ENCODE measurements at regions not wholly inside any gene's neighbourhood (a gene's known extent, or its start where the extent isn't known, plus 50 kb on each side); places are given as distances from the start of the nearest gene placed in this dataset.
A peak's percentile ranks its signal among the peaks of the same experiment; 100 is the strongest.
"Not testable (repeated sequence)": the region's sequence is repeated elsewhere in the genome, so short reads cannot be mapped to it uniquely, and the experiment has no call there.

- no peak overlapping the region for H2AFZ ChIP-seq
- no peak overlapping the region for H3K4me3 ChIP-seq (ENCODE audit: low read depth, low read length)
- H3K4me1 ChIP-seq: no peaks in the 10 kb centered on the region
- TF ChIP-seq, protein P1, sequence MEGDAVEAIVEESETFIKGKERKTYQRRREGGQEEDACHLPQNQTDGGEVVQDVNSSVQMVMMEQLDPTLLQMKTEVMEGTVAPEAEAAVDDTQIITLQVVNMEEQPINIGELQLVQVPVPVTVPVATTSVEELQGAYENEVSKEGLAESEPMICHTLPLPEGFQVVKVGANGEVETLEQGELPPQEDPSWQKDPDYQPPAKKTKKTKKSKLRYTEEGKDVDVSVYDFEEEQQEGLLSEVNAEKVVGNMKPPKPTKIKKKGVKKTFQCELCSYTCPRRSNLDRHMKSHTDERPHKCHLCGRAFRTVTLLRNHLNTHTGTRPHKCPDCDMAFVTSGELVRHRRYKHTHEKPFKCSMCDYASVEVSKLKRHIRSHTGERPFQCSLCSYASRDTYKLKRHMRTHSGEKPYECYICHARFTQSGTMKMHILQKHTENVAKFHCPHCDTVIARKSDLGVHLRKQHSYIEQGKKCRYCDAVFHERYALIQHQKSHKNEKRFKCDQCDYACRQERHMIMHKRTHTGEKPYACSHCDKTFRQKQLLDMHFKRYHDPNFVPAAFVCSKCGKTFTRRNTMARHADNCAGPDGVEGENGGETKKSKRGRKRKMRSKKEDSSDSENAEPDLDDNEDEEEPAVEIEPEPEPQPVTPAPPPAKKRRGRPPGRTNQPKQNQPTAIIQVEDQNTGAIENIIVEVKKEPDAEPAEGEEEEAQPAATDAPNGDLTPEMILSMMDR (IDR thresholded peaks at IDR 0.05): no peak
- no peaks in the 10 kb centered on the region for H3K27me3 ChIP-seq (ENCODE audit: control insufficient read depth, insufficient read depth, low read length)
- H3K27ac ChIP-seq: no peak overlapping the region
- no peak overlapping the region for H3K9ac ChIP-seq
- H3K9me3 ChIP-seq (ENCODE audit: control insufficient read depth, low read length): no peaks in the 10 kb centered on the region
- no peaks in the 10 kb centered on the region for H3K79me2 ChIP-seq
- no peak overlapping the region for H3K4me2 ChIP-seq (ENCODE audit: low read length)
- H3K36me3 ChIP-seq (ENCODE audit: control insufficient read depth, insufficient read depth, low read length): no peaks in the 10 kb centered on the region
These were observed 187.2 kb upstream of the CDK1 start for GRCh38 chr10:60591119-60591518.

DNA sequence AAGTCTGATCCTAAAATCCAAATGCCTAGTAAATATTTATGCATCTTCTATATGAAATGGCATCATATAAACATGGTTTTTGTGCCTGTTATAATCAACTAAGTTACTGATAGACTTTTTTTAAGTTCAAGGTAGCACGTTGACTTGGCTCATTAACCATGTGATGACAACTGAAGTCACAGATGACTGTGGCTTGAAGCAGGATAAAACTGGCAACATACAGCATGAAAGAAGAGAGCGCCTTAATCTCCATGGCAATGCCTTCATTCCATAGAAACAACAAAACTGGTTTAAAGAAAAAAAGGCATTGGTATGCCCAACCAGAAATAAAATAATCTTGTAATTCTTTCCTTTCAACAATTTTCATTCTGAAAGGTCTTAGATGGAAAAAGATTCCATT, 188.9 kb upstream of the CDK1 start:
- Histone ChIP-seq H3K36me3 (ENCODE audit: control insufficient read depth, insufficient read depth, low read length) (no peaks in the 10 kb centered on the region), H3K27ac (no peak overlapping the region), H3K79me2 (no peaks in the 10 kb centered on the region), H3K4me3 (ENCODE audit: low read depth, low read length) (no peak overlapping the region), H3K27me3 (ENCODE audit: control insufficient read depth, insufficient read depth, low read length) (no peaks in the 10 kb centered on the region), H3K9me3 (ENCODE audit: control insufficient read depth, low read length) (no peaks in the 10 kb centered on the region), H3K4me2 (ENCODE audit: low read length) (no peak overlapping the region), H2AFZ (no peak overlapping the region), H3K4me1 (no peaks in the 10 kb centered on the region), H3K9ac (no peak overlapping the region)
- TF ChIP-seq, protein P1 (IDR thresholded peaks at IDR 0.05): no peak

DNA sequence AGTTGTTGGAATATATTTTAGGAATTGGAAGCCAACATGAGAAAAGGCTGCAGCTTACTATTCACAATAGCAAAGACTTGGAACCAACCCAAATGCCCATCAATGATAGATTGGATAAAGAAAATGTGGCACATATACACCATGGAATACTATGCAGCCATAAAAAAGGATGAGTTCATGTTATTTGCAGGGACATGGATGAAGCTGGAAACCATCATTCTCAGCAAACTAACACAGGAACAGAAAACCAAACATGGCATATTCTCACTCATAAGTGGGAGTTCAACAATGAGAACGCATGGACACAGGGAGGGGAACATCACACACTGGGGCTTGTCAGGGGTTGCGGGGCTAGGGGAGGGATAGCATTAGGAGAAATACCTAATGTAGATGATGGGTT, 192.1 kb upstream of the ANK3 start:
- H3K4me2 ChIP-seq (ENCODE audit: low read length); H3K4me1 ChIP-seq; H2AFZ ChIP-seq; H3K27ac ChIP-seq; H3K36me3 ChIP-seq (ENCODE audit: control insufficient read depth, insufficient read depth, low read length); H3K79me2 ChIP-seq; H3K4me3 ChIP-seq (ENCODE audit: low read depth, low read length); H3K9ac ChIP-seq; H3K9me3 ChIP-seq (ENCODE audit: control insufficient read depth, low read length); H3K27me3 ChIP-seq (ENCODE audit: control insufficient read depth, insufficient read depth, low read length): not testable (repeated sequence)

DNA sequence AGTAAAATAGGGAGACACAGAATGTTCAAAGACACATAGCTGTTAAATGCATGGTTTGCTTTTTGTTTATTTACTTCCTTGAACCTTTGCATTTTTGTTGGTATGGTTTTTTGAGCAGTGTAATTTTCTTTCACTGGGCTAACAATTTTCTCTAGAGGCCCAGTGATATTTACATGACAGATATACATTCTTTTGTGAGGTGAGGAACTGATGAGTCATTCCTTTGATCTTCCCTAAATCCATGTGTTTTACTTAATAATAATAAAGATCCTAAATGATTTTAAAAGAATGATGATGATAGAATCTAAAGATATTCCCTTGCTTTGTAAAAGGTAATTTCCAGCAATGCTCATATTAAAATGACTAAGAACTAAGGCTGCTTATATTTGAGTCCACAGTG, 188.5 kb upstream of the ANK3 start:
- TF ChIP-seq, protein P1 (IDR thresholded peaks at IDR 0.05): no peak
- peaks cover 10% of the 10 kb centered on the region for H3K4me1 ChIP-seq
- H2AFZ ChIP-seq: no peak overlapping the region
- H3K4me3 ChIP-seq (ENCODE audit: low read depth, low read length): no peak overlapping the region
- no peaks in the 10 kb centered on the region for H3K79me2 ChIP-seq
- no peaks in the 10 kb centered on the region for H3K9me3 ChIP-seq (ENCODE audit: control insufficient read depth, low read length)
- H3K27me3 ChIP-seq (ENCODE audit: control insufficient read depth, insufficient read depth, low read length): no peaks in the 10 kb centered on the region
- H3K4me2 ChIP-seq (ENCODE audit: low read length): no peak overlapping the region
- H3K27ac ChIP-seq: no peak overlapping the region
- no peak overlapping the region for H3K9ac ChIP-seq
- no peaks in the 10 kb centered on the region for H3K36me3 ChIP-seq (ENCODE audit: control insufficient read depth, insufficient read depth, low read length)

DNA sequence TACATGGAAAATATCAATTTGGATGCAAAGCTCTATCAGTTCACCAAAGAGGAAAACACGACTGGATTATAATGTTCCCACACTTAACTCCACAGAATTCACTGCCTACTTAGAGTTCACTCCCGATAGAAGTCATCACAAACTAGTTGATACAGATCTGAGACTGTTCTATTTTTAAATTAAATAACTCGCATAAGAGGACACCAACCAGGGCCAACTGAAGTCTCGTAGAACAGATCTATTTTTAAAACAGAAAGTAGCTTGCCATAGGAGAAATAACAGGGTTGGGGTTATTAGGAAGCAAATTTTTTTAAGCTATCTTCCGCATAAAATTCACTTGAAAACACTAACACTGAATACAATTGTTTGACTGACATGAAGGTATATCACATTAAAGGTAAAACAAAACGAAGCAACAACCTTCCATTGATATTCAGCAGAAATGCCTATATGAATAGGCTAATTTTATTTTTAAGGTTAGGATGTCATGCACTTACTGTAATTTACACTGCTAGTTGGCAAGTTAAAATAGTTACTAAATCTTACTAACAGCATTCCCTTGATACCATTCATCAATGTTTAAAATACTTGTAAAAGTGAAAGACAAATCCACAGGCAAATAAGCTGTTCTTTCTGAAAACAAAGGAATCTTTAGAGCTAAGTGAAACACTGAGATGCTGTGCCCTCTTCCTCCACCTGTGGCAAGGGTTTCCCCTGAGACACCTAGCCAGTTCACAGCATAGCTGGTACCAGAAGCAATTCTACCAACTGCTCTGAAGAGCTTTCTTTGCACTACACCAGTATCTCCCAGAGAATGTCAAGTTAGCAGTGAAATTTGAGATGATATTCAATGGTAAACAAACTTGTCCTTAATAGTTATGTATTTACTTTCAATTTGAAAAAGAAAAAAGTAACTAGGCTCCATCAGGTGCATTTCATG, 186.7 kb upstream of the ANK3 start:
- Histone ChIP-seq H3K4me3 (ENCODE audit: low read depth, low read length) (peak overlapping the region; percentile 6), H3K4me1 (peaks cover 10% of the 10 kb centered on the region), H3K79me2 (no peaks in the 10 kb centered on the region), H3K9ac (no peak overlapping the region), H2AFZ (peak overlapping the region; percentile 9), H3K9me3 (ENCODE audit: control insufficient read depth, low read length) (no peaks in the 10 kb centered on the region), H3K4me2 (ENCODE audit: low read length) (peak overlapping the region; percentile 49), H3K27me3 (ENCODE audit: control insufficient read depth, insufficient read depth, low read length) (no peaks in the 10 kb centered on the region), H3K36me3 (ENCODE audit: control insufficient read depth, insufficient read depth, low read length) (no peaks in the 10 kb centered on the region), H3K27ac (peak overlapping the region; percentile 2)
- TF ChIP-seq, protein P1 (IDR thresholded peaks at IDR 0.05): no peak
